SH-SY5Y (cell line): ENCODE measurements at regions not wholly inside any gene's neighbourhood (a gene's known extent, or its start where the extent isn't known, plus 50 kb on each side); places are given as distances from the start of the nearest gene placed in this dataset.

Source experiments
- GATA2 ChIP-seq: IDR thresholded peaks from 2 replicates; pipeline ENCODE4 v1.6.1; 2011; ENCODE audit warnings: mild to moderate bottlenecking, low read depth, low read length
- GATA3 ChIP-seq: IDR thresholded peaks from 2 replicates; pipeline ENCODE4 v1.6.1; 2011; ENCODE audit warnings: low read depth, mild to moderate bottlenecking, low read length, moderate library complexity

- no peak for TF ChIP-seq GATA2
- no peak for TF ChIP-seq GATA3
These were observed 60.8 kb upstream of the TMEM33 start for GRCh38 chr4:41874398-41874797.
